ENCODE measurements at regions not wholly inside any gene's neighbourhood (a gene's known extent, or its start where the extent isn't known, plus 50 kb on each side); places are given as distances from the start of the nearest gene placed in this dataset.

- no peak for TF ChIP-seq CTCF (IDR thresholded peaks at IDR 0.05; ENCODE audit: low read depth, low read length)
- DNase-seq, result no peak
- H3K27me3 ChIP-seq (ENCODE audit: insufficient read depth, low read depth, severe bottlenecking), result peaks cover 12% of the 10 kb centered on the region
- no peak overlapping the region for H3K27ac ChIP-seq
- H3K36me3 ChIP-seq, result no peaks in the 10 kb centered on the region
- no peaks in the 10 kb centered on the region for H3K9me3 ChIP-seq (ENCODE audit: severe bottlenecking)
- H3K4me3 ChIP-seq (ENCODE audit: low read depth, low read length), result no peak overlapping the region
These were observed 586.5 kb upstream of the GOT2 start for GRCh38 chr16:59320657-59321056.

DNA sequence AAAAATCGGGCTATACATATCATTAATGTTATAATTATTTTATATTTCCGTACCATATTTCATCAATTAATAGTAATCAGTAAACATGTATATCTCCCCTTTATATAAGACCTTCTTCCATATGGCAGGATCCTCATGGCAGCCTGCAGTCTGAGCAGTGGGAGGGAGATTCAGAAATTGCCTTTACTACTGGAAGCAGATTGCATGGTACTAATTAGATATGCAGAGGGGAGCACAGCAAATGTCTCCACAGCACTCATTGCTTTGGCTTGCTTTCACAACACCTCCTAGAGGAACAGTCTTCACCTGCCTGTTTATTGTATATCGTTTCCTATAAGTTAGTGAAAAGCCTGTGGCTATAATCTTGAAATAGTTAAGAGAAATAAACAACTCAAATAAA is 585.8 kb upstream of the GOT2 start:
- H3K9me3 ChIP-seq (ENCODE audit: severe bottlenecking), result no peaks in the 10 kb centered on the region
- peaks cover 12% of the 10 kb centered on the region for H3K27me3 ChIP-seq (ENCODE audit: insufficient read depth, low read depth, severe bottlenecking)
- H3K4me3 ChIP-seq (ENCODE audit: low read depth, low read length), result no peak overlapping the region
- no peak for TF ChIP-seq CTCF (IDR thresholded peaks at IDR 0.05; ENCODE audit: low read depth, low read length)
- H3K27ac ChIP-seq, result no peak overlapping the region
- DNase-seq, result no peak
- no peaks in the 10 kb centered on the region for H3K36me3 ChIP-seq

- Histone ChIP-seq H3K4me3 (ENCODE audit: low read depth, low read length) (no peak overlapping the region), H3K27ac (no peak overlapping the region), H3K27me3 (ENCODE audit: insufficient read depth, low read depth, severe bottlenecking) (peaks cover 19% of the 10 kb centered on the region), H3K9me3 (ENCODE audit: severe bottlenecking) (no peaks in the 10 kb centered on the region), H3K36me3 (no peaks in the 10 kb centered on the region)
- no peak for TF ChIP-seq CTCF (IDR thresholded peaks at IDR 0.05; ENCODE audit: low read depth, low read length)
- no peak for DNase-seq
These were observed 571.7 kb upstream of the GOT2 start for GRCh38 chr16:59305850-59306249.

DNA sequence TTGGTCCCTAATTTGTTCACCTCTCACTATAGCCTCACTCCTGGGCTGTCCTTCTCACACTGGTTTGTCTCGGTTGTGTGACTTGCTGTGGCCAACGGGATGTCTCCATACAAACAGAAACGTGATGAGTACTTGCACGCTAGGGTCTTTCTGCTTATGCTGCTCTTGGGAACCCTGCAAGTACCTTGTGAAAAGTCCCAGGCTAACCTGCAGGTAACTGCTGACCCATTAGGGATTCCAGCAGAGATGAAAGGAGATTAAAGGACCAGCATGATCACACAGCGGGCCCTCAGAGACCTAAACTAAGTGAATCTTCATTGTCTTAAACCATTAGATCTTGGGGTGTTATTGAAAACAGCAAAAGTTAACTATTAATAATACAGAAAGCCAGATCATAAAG is 562.8 kb upstream of the GOT2 start:
- H3K36me3 ChIP-seq, result no peaks in the 10 kb centered on the region
- TF ChIP-seq CTCF (IDR thresholded peaks at IDR 0.05; ENCODE audit: low read depth, low read length), result no peak
- H3K4me3 ChIP-seq (ENCODE audit: low read depth, low read length), result no peak overlapping the region
- H3K9me3 ChIP-seq (ENCODE audit: severe bottlenecking), result no peaks in the 10 kb centered on the region
- H3K27ac ChIP-seq, result no peak overlapping the region
- no peak for DNase-seq
- peaks cover 5% of the 10 kb centered on the region for H3K27me3 ChIP-seq (ENCODE audit: insufficient read depth, low read depth, severe bottlenecking)

DNA sequence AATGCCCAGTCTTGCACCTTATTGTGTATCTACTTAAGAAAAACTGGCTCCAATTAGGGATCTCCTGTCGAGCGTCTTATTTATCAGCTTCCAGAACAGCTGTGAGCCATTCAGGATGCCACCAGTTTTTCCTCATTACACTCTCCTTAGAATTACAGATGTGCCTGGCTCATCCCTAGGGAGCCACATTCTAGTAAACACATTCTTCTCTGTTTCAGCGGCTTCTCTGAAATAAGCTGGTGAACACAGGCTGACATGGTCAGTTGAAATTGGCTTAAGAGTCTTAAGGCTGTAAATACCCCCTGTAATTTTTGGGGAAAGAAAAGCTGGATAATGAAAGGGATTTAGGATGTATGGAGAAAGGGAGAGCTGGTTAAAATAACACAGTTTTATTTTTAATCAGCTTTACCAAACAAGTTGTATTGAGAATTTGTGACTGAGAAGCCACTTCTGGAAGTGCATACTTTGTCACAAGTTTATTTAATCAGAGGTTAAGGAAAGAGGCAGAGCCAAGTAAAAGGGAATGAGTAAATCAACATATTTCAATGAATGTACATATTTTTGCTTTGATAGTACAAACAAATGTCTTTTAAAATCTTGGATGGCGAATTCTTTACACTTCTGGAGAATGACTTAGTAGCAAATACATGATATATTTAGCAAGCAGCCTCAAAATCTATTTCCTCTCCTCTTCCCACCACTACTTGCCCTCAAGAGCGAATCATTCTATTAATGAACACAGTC is 562.0 kb upstream of the GOT2 start:
- TF ChIP-seq CTCF (IDR thresholded peaks at IDR 0.05; ENCODE audit: low read depth, low read length), result no peak
- Histone ChIP-seq H3K4me3 (ENCODE audit: low read depth, low read length) (no peak overlapping the region), H3K27ac (no peak overlapping the region), H3K27me3 (ENCODE audit: insufficient read depth, low read depth, severe bottlenecking) (peaks cover 5% of the 10 kb centered on the region), H3K36me3 (no peaks in the 10 kb centered on the region), H3K9me3 (ENCODE audit: severe bottlenecking) (no peaks in the 10 kb centered on the region)
- DNase-seq, result no peak

DNA sequence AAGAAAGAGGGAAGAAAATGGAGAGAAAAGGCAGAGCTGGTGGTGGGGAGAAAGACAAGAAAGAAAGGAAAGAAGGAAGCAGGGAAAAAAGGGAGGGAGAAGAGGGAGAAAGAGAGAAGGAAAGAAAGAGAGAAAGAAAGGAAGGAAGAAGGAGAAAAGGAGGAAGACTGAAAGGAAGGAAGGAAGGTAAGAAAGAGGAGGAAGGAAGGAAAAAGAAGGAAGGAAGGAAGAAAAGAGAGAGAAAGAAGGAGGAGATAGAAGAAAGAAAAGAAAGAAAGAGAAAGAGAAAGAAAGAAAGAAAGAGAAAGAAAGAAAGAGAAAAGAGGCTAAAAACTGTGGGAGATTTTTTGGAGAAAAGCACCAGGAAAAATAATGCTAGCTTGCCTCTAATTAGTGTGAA is 561.4 kb upstream of the GOT2 start:
- no peak overlapping the region for H3K4me3 ChIP-seq (ENCODE audit: low read depth, low read length)

More for the DNA sequence above, 561.4 kb upstream of the GOT2 start:
- Histone ChIP-seq H3K27me3 (ENCODE audit: insufficient read depth, low read depth, severe bottlenecking) (peaks cover 5% of the 10 kb centered on the region), H3K36me3 (no peaks in the 10 kb centered on the region), H3K27ac (no peak overlapping the region), H3K9me3 (ENCODE audit: severe bottlenecking) (no peaks in the 10 kb centered on the region)
- no peak for TF ChIP-seq CTCF (IDR thresholded peaks at IDR 0.05; ENCODE audit: low read depth, low read length)
- DNase-seq, result no peak

Data from WERI-Rb-1 (cell line).